WTC11 (cell line): ENCODE measurements at regions not wholly inside any gene's neighbourhood (a gene's known extent, or its start where the extent isn't known, plus 50 kb on each side); places are given as distances from the start of the nearest gene placed in this dataset.

ENCODE experiments used
- FOXJ3 ChIP-seq: sonication (generic); formaldehyde crosslinking; IDR thresholded peaks from 2 replicates; pipeline ENCODE4 v1.9.0; 2021; ENCODE audit warnings: missing genetic modification reagents, mild to moderate bottlenecking, borderline replicate concordance
- GABPB1 ChIP-seq: sonication (generic); formaldehyde crosslinking; IDR thresholded peaks from 2 replicates; pipeline ENCODE4 v1.8.1; 2023; ENCODE audit warnings: mild to moderate bottlenecking, missing genetic modification reagents
- NR3C1 ChIP-seq: sonication (generic); formaldehyde crosslinking; conservative IDR thresholded peaks from 2 replicates; pipeline ENCODE4 v1.8.1; 2023; ENCODE audit warnings: low read depth, mild to moderate bottlenecking, missing genetic modification reagents

DNA sequence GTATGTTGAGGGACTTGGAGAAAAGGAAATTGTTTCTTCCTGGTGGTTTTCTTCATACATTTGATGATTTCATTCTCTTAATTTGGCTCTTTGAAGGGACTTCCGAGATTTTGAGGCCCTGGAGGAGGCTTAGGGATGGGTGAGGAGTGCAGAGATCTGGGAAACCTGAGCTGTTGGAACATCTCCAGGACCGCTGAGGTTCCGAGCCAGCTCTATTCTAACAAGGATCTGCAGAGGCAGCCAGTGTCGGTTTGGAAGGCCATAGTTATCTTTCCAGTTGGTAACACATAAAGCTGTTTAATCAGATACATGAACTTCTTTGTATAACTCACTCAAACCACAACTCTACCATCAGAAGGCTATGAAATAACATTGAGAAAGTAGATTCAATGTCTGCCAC, 70.3 kb upstream of the UPP2 start:
- TF ChIP-seq FOXJ3 (CRISPR knock-in tag) (no peak), NR3C1 (CRISPR knock-in tag) (no peak), GABPB1 (CRISPR knock-in tag) (no peak)
